ENCODE measurements at regions not wholly inside any gene's neighbourhood (a gene's known extent, or its start where the extent isn't known, plus 50 kb on each side); places are given as distances from the start of the nearest gene placed in this dataset.

GRCh38 chr9:14487547-14488185, 173.7 kb upstream of the NFIB start:
- no peak for DNase-seq (ENCODE audit: low read depth, low spot score)
- in situ Hi-C loops (cut with HindIII; ENCODE audit: low pct_unique_long_range_greater_than_20kb, low sequenced_read_pairs) = no loop called here

DNA sequence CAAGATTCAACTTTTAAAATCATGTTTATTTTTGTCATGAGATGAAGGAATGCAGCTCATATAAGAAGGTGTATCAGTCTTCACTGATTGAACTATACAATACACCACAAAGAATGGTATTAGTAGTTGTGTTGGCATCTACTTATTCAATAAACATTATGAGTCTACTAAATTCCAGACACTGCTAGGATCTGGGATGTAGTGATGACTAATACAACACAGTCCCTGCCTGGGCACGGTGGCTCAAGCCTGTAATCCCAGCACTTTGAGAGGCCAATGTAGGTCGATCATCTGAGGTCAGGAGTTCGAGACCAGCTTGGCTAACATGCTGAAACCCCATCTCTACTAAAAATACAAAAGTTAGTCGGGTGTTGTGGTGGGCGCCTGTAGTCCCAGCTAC, 171.4 kb upstream of the NFIB start:
- no peak for DNase-seq (ENCODE audit: low read depth, low spot score)
- in situ Hi-C loops (cut with HindIII; ENCODE audit: low pct_unique_long_range_greater_than_20kb, low sequenced_read_pairs) = no loop called here

DNA sequence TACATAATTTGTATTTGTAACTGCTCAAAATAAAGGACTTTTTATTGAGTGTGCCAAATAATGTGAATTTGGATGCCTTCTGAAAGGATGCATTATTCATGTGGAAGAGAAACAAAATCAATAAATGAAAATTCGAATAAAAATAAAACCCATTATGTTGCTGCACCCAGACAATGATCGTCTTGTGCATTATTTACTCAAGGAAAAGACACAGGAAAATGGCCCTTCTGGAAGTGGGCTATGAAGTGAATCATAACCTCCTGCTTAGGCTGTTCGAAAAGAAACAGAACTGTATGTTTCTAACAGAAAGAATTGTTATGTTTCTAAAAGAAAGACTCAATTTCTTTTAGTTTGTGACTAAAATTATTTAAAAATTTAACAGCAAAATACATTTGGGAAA, 168.9 kb upstream of the NFIB start:
- peak; percentile 17 for DNase-seq (ENCODE audit: low read depth, low spot score)
- in situ Hi-C loops (cut with HindIII; ENCODE audit: low pct_unique_long_range_greater_than_20kb, low sequenced_read_pairs) = no loop called here

DNA sequence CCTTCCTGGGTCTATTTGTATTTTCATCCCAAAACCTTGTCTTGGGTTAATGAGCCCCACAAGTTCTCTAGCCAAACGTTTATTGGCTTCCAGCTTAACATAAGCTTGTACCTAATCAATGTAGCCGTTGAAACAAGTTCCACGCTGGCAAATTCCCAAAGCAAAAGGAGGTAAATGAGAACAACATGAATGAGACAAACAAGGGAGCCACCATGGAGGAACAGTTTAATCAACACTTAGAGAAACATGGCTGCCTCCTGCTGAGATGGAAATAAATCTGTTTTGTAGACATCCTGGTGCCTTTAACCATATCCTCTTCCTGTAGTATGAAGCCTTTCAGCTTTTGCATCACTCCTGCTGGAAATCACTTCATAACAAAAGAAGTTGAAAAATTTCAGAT, 166.6 kb upstream of the NFIB start:
- no peak for DNase-seq (ENCODE audit: low read depth, low spot score)
- in situ Hi-C loops (cut with HindIII; ENCODE audit: low pct_unique_long_range_greater_than_20kb, low sequenced_read_pairs) = no loop called here

DNA sequence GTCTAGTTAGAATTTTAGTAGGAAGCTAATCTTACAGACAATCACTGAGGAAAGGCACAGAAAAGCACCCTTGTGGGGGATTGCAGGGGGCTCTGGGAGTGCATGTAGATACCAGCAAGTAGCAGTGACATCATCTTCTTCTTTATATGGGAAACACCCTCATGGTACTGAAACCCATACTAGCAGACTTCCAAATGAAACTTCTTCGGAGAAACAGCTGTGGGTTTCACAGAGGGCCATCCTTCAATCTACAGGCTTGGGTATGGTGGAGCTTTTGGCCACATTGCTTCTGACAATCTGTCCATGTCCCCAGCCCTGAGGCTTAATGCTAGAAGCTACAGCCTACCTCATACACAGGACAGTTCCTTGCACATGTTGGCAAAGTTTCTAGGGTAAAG, 165.2 kb upstream of the NFIB start:
- in situ Hi-C loops (cut with HindIII; ENCODE audit: low pct_unique_long_range_greater_than_20kb, low sequenced_read_pairs) = no loop called here
- DNase-seq (ENCODE audit: low read depth, low spot score) = no peak

- in situ Hi-C loops (cut with HindIII; ENCODE audit: low pct_unique_long_range_greater_than_20kb, low sequenced_read_pairs) = no loop called here
These were observed 164.5 kb upstream of the NFIB start for GRCh38 chr9:14478175-14479162.

DNA sequence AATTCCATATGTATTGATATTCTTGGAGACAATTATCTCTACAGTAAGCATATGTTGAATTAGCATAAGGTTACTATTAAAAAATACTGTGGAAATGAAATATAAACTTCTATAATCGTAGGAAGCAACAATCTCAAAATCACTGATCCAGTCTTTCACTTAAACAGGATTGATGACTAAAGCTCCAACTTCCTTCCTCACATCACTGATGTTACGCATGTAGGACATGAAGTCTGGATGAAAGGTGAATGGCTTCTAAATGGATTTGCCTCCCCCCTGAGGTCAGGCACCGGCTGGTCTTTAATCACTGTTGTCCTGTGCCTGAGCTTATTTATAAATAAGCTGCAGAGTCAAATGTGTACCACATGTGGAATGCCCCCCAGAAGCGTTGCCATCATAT, 157.1 kb upstream of the NFIB start:
- DNase-seq (ENCODE audit: low read depth, low spot score) = no peak

More at GRCh38 chr9:14478175-14479162, 164.5 kb upstream of the NFIB start:
- no peak for DNase-seq (ENCODE audit: low read depth, low spot score)

DNA sequence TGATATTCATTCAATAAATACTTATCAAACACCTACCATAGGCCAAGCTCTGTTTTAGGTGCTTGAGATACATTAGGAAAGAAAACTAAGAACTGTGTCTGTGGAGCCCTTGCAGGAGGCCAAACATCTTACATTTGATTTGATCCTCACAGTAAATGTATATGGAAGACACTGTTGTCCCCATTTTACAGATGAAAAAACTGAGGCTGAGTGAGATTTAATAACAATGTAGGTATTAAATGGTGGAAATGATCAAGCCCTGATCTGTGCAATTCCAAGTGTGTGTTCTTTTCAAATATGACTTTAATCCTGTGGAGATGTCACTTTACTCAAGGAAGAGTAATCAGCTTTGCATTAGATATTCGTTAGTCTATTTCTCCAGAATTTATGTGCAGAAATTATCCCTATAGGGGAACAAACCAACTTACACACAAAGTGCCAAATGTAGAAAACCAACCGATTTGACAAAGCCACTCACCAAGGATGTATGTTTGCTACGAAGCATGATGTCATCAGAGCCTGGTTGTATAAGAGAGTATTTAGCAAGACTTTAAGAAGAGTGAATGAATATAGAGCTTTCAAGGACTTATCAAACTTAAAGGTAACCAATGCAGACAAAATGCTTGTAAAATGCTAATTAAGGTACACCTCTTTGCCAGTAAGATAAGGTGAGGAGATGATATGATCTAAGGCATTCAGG, 153.9 kb upstream of the NFIB start:
- in situ Hi-C loops (cut with HindIII; ENCODE audit: low pct_unique_long_range_greater_than_20kb, low sequenced_read_pairs) = no loop called here

More for the DNA sequence above, 157.1 kb upstream of the NFIB start:
- in situ Hi-C loops (cut with HindIII; ENCODE audit: low pct_unique_long_range_greater_than_20kb, low sequenced_read_pairs) = no loop called here

DNA sequence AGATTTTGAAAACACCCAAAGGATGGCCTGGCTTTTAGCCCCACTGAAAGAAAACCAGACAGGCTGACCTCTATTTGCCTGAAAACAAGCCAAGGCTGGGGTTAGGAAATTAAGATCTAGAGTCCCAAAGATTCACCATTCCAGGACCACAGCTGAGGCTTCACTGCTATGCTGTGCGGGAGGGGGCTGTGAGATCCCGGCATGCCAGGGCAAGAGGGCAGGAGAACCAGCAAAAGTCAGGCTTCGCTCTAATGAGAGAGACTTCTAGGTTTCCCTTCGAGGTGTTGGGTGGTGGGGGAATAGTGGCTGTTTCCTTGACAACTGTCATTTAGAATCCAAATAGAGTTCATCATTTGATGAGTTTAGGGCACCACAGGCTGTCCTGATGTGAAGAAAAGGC, 152.9 kb upstream of the NFIB start:
- DNase-seq (ENCODE audit: low read depth, low spot score) = no peak
- in situ Hi-C loops (cut with HindIII; ENCODE audit: low pct_unique_long_range_greater_than_20kb, low sequenced_read_pairs) = no loop called here

More for the DNA sequence above, 153.9 kb upstream of the NFIB start:
- no peak for DNase-seq (ENCODE audit: low read depth, low spot score)

- in situ Hi-C loops (cut with HindIII; ENCODE audit: low pct_unique_long_range_greater_than_20kb, low sequenced_read_pairs) = no loop called here
- no peak for DNase-seq (ENCODE audit: low read depth, low spot score)
These were observed 152.5 kb upstream of the NFIB start for GRCh38 chr9:14466429-14466818.

DNA sequence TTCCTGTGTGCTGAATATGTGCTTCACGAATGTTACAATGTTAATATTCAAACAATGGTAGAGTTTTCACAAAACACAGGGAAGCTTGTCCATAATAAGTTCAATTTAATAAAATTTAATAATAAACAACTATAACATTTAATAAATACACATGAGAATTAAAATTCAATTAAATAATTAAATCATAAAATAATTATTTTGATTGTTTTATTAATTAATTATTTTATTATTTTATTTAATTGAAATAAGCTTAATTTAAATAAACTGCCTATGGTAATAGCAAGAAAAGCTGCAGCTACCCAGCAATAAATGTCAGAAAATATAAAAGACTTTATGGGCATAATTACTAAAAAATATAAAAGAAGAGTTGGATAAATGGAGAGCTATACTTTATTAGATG, 149.0 kb upstream of the NFIB start:
- in situ Hi-C loops (cut with HindIII; ENCODE audit: low pct_unique_long_range_greater_than_20kb, low sequenced_read_pairs) = no loop called here
- no peak for DNase-seq (ENCODE audit: low read depth, low spot score)

DNA sequence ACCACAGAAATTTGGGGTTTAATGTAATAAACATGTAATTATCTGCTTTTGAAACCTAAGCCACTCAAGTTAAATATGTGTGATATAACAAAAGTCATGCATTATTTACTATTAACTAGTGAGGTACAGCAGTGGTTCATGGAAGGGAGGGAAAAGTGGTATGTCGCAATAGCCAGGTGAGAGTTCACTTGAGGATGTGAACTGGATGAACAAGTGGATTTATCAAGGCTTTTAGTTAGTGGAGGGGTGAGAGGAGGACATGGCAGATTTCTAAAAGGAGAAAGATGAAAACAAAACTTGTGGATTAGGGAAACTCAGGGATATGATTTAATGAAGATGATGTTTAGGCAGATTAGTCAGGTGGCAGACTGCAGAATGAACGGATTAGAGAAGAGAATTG, 141.3 kb upstream of the NFIB start:
- in situ Hi-C loops (cut with HindIII; ENCODE audit: low pct_unique_long_range_greater_than_20kb, low sequenced_read_pairs) = no loop called here
- DNase-seq (ENCODE audit: low read depth, low spot score) = no peak

- DNase-seq (ENCODE audit: low read depth, low spot score) = no peak
- in situ Hi-C loops (cut with HindIII; ENCODE audit: low pct_unique_long_range_greater_than_20kb, low sequenced_read_pairs) = no loop called here
These were observed 139.3 kb upstream of the NFIB start for GRCh38 chr9:14453286-14453685.

GRCh38 chr9:14452539-14452938, 138.6 kb upstream of the NFIB start:
- in situ Hi-C loops (cut with HindIII; ENCODE audit: low pct_unique_long_range_greater_than_20kb, low sequenced_read_pairs) = no loop called here
- DNase-seq (ENCODE audit: low read depth, low spot score) = no peak

GRCh38 chr9:14451949-14452348, 138.0 kb upstream of the NFIB start:
- in situ Hi-C loops (cut with HindIII; ENCODE audit: low pct_unique_long_range_greater_than_20kb, low sequenced_read_pairs) = no loop called here
- no peak for DNase-seq (ENCODE audit: low read depth, low spot score)

DNA sequence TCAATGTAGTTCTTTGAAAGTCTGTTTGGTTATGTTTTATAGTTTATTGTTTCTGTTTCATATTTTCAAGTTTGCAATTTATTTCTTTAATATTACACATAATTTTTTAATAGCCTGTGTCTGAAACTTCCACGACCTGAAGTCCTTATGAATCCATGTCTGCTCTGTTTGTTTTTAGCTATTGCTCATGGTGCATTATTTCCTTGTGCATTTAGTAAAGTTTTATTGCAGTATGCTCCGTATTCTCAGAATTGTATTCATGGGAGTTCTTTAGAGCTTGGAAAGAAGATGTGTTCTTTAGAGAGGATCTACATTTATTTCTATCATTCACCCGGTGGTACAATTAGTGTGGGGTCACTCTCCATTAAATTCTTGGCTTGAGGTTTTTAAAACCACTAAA, 133.2 kb upstream of the NFIB start:
- in situ Hi-C loops (cut with HindIII; ENCODE audit: low pct_unique_long_range_greater_than_20kb, low sequenced_read_pairs) = no loop called here
- DNase-seq (ENCODE audit: low read depth, low spot score) = no peak

DNA sequence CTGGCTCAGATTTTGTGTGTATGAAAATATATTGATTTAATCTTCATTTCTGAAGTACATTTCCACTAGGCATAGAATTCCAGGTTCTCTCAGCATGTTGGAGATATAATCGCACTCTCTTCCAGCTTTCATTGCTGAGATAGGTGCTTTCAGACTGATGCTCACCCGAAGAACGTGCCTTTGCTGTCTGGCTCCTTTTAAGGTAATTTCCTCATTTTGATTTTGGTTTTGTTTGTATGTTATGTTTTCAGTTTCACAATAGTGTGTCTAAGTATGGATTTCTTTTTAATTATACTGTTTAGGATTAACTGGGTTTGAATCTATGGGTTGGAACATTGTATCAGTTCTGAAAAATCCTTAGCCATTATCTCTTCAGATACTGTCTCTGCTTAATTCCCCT, 132.0 kb upstream of the NFIB start:
- in situ Hi-C loops (cut with HindIII; ENCODE audit: low pct_unique_long_range_greater_than_20kb, low sequenced_read_pairs) = no loop called here
- no peak for DNase-seq (ENCODE audit: low read depth, low spot score)

DNA sequence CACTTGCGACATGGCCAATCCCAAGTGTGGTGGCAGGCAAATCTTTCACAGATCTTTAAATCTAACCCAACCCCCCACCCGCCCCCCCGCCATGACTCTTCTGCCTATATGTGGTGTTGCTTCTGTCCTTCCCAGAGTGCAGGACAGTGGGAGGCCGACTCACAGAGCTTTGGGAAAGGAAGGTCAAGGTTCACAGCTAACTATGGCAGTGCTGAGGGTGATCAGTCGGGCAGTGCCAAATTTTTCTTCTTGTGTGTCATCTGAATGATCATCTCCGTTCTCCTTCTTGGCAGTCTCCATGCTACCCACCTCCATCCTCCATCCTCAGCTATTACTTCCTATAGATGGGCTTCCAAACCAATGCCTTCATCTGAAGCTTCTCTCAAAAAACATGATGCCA, 129.0 kb upstream of the NFIB start:
- in situ Hi-C loops (cut with HindIII; ENCODE audit: low pct_unique_long_range_greater_than_20kb, low sequenced_read_pairs) = no loop called here
- DNase-seq (ENCODE audit: low read depth, low spot score) = no peak

Measured in SK-MEL-5 (cell line).